GM12878 (cell line): ENCODE measurements at regions not wholly inside any gene's neighbourhood (a gene's known extent, or its start where the extent isn't known, plus 50 kb on each side); places are given as distances from the start of the nearest gene placed in this dataset.

Source experiments
- CBX3 ChIP-seq: fragments of 200-600 bp; sonication (generic); IDR thresholded peaks from 2 replicates; pipeline ENCODE4 v1.6.1; 2016; ENCODE audit warnings: low read depth, borderline replicate concordance
- CTCF ChIP-seq, 3 experiments: IDR thresholded peaks in 2 of 3; conservative IDR thresholded peaks in 1 of 3; 2 replicates each; pipeline ENCODE4 v1.5.1; 2011; ENCODE audit warnings: low read depth in 3 of 3, low read length in 3 of 3, mild to moderate bottlenecking in 3 of 3, control low read depth in 2 of 3, moderate library complexity in 2 of 3, inconsistent platforms in 1 of 3, mixed read lengths in 1 of 3; ENCODE audit not compliant: control insufficient read depth in 2 of 3, insufficient read depth in 1 of 3; ENCODE audit errors: extremely low read depth in 1 of 3
- EP300 ChIP-seq, 2 experiments: fragments of 150-350 bp in 1 of 2; IDR thresholded peaks; 2 replicates each; pipeline ENCODE4 v1.6.1; 2011 to 2012; ENCODE audit warnings: low read depth in 2 of 2, low read length in 2 of 2, borderline replicate concordance in 1 of 2, improper control_type of control experiment in 1 of 2, inconsistent platforms in 1 of 2; ENCODE audit not compliant: control insufficient read depth in 1 of 2
- MYC ChIP-seq: IDR thresholded peaks from 2 replicates; pipeline ENCODE4 v1.6.1; 2011; ENCODE audit warnings: mild to moderate bottlenecking, low read length, moderate library complexity, inconsistent platforms; ENCODE audit not compliant: insufficient read depth, insufficient replicate concordance, insufficient read length, severe bottlenecking
- NR2C2 ChIP-seq: IDR thresholded peaks from 2 replicates; pipeline ENCODE4 v1.6.1; 2011; ENCODE audit warnings: borderline replicate concordance, low read depth; ENCODE audit not compliant: control insufficient read depth, insufficient read length
- NRF1 ChIP-seq: conservative IDR thresholded peaks from 2 replicates; pipeline ENCODE4 v1.6.1; 2011; ENCODE audit warnings: mild to moderate bottlenecking, low read depth, low read length, improper control_type of control experiment
- RUNX3 ChIP-seq: IDR thresholded peaks from 2 replicates; pipeline ENCODE4 v1.6.1; 2012; ENCODE audit warnings: low read length, inconsistent platforms

- TF ChIP-seq CTCF (IDR thresholded peaks at IDR 0.05 in 2 of 3, conservative IDR thresholded peaks at IDR 0.05 in 1 of 3; ENCODE audit: control insufficient read depth in 2 of 3, extremely low read depth in 1 of 3, insufficient read depth in 1 of 3, low read depth in 3 of 3, low read length in 3 of 3) (no peak), EP300 (IDR thresholded peaks at IDR 0.05; ENCODE audit: borderline replicate concordance in 1 of 2, control insufficient read depth in 1 of 2, low read depth in 2 of 2, low read length in 2 of 2) (no peak), NRF1 (no peak), MYC (no peak), NR2C2 (no peak), CBX3 (no peak), RUNX3 (no peak)
Measured at GRCh38 chr1:230501242-230501641, 75.1 kb upstream of the PGBD5 start.
